Choroid plexus epithelial cell (primary cell): ENCODE measurements at regions not wholly inside any gene's neighbourhood (a gene's known extent, or its start where the extent isn't known, plus 50 kb on each side); places are given as distances from the start of the nearest gene placed in this dataset.
A peak's percentile ranks its signal among the peaks of the same experiment; 100 is the strongest.

Experiments used
- DNase-seq: peaks from one replicate; pipeline ENCODE4 v3.0.0-alpha.2; 2010; ENCODE audit warnings: low read depth
- H3K4me3 ChIP-seq: 2 replicates; pipeline ENCODE4 v1.5.1; 2011; ENCODE audit warnings: low read depth, mild to moderate bottlenecking, control low read depth, low read length, moderate library complexity
- TF ChIP-seq, protein P1 (sequence below): conservative IDR thresholded peaks from 2 replicates; pipeline ENCODE4 v1.5.1; 2011; ENCODE audit warnings: low read depth, mild to moderate bottlenecking, control low read depth, inconsistent platforms, low read length, moderate library complexity

DNA sequence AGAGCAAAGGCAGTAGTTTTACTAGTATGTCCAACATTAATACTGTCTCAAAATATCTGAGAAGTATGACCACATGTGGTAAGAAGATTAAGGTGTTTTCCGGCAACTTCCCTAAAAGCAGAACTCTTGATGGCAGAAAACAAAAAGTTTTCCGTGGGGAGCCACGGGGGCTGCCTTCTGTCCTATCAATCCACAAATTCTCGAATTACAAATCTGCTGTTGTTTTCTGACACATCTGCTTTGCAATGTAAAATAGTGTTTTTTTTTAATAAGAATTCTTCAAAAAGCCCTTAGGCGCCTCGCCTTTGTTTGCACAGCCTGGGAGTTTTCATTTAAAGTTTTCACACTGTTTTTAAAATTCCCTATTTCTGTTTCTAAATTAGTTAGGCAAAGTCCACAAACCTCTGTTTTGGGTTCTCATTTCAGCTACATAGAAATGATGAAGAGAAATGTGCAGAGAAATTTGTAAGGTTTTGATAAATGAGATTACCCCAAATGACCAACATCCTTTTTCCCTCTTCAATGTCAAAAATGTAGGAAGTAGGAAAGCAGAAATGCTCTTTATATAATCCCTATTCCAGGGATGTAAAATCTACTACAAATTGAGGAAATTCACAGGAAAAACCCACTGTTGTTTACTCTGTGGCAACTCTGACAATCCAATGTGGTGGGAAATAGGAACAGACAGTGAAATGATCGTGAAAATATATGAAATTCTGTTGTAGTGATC lies 385.8 kb downstream of the ZEB2 start:
- TF ChIP-seq, protein P1, sequence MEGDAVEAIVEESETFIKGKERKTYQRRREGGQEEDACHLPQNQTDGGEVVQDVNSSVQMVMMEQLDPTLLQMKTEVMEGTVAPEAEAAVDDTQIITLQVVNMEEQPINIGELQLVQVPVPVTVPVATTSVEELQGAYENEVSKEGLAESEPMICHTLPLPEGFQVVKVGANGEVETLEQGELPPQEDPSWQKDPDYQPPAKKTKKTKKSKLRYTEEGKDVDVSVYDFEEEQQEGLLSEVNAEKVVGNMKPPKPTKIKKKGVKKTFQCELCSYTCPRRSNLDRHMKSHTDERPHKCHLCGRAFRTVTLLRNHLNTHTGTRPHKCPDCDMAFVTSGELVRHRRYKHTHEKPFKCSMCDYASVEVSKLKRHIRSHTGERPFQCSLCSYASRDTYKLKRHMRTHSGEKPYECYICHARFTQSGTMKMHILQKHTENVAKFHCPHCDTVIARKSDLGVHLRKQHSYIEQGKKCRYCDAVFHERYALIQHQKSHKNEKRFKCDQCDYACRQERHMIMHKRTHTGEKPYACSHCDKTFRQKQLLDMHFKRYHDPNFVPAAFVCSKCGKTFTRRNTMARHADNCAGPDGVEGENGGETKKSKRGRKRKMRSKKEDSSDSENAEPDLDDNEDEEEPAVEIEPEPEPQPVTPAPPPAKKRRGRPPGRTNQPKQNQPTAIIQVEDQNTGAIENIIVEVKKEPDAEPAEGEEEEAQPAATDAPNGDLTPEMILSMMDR: no peak
- H3K4me3 ChIP-seq: no peak overlapping the region
- no peak for DNase-seq

DNA sequence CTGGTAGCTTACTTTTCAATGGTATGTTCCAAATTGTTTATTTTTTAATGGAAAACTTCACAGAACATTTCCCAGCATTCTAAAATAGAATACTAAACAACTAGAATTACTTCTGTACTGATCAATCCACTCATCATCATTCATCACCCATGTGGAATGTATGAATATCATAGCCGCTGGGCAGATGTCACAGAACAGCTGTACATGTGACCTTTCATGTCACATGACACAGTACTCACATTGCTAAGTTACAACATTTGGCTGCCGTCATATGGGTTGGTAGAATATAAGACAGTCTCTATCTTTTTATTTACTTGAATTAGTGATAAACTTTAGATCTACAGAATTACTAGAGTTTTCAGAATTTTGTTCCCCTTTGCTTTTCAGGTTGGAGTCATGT lies 387.6 kb downstream of the ZEB2 start:
- DNase-seq: peak; percentile 95
- no peak overlapping the region for H3K4me3 ChIP-seq
- TF ChIP-seq, protein P1: no peak

DNA sequence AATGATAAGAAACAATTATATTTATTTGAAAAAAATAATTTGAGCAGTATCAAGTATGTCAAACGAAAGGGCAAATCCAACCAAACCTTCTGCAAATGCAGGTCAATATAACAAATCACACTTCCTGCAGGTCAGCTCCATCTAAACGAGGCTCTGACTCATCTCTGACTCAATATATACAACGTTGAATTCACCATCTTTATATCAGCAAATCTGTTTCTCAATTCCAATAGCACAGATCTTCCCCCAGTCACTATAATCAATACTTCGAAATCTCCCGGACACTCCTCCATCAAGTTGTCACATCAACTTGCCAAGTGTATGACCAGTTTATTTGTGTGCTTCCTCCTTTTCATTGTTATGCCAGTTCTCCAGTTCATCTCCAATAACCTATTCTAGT lies 388.9 kb downstream of the ZEB2 start:
- peak; percentile 53 for DNase-seq
- H3K4me3 ChIP-seq: no peak overlapping the region
- TF ChIP-seq, protein P1: no peak

DNA sequence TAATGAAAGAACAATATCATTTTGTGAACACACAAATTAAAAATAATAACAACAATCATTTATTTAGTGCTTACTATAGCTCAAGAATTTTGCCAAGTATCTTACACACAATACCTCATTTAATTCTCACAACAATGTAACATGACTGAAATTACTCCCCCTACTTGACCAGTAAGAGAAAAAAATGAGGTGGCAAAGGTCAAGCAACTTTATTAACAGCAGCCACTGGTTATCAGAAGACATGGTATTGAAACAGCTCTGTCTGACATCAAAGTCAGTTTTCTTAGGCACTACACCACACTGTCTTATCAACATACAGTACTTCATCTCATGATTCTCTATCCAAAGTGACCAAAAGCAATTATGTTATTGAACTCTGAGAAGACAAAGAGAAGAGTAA lies 389.4 kb downstream of the ZEB2 start:
- H3K4me3 ChIP-seq: no peak overlapping the region
- TF ChIP-seq, protein P1: no peak
- DNase-seq: no peak

DNA sequence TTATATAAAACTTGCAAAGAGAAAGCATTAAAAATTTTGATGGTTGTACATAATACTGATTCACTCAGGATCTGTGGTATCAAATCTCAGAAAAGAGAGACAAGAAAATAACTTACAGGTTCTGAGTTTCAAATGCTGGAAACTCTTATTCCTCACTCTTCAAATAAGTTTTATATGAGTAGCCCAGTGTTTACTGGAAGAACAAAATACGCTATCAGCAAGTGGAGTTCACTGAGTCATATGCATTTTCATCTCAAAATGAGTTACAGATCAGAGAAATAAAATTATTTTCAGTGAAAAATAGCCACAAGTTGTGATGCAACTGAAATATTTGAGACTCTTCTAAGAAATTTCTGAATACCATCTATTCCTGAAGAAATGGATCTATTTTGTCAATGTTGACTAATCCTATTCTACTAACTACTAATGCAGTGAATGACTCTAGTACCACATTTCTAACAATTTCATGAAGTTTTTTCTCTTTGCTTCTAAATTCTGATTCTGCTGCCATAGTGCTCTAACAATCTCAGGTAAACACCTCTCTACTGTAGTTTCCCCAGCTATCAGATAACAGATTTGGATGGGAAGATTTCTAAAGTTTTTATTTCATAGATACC lies 391.7 kb downstream of the ZEB2 start:
- DNase-seq: no peak
- TF ChIP-seq, protein P1: no peak

DNA sequence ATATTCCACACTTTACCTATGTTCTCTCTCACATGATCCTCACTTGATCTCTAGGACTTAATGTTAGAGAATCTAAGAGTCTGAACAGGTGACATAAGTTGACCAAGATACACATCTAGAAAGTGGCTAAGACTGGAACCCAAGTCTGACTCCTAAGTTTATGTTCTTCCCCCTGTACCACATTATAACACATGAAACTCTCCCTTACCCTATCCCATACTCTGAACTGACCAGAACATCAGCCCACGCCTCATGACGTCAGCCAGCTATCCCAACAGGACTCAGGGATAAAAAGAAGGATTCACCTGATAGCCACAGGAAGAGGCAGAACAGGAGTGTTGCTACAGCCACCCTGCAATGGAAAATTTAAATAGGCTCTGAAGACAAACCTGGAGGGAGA lies 392.2 kb downstream of the ZEB2 start:
- no peak for DNase-seq
- TF ChIP-seq, protein P1: no peak
- H3K4me3 ChIP-seq: no peak overlapping the region

More for the DNA sequence above, 391.7 kb downstream of the ZEB2 start:
- H3K4me3 ChIP-seq: no peak overlapping the region

DNA sequence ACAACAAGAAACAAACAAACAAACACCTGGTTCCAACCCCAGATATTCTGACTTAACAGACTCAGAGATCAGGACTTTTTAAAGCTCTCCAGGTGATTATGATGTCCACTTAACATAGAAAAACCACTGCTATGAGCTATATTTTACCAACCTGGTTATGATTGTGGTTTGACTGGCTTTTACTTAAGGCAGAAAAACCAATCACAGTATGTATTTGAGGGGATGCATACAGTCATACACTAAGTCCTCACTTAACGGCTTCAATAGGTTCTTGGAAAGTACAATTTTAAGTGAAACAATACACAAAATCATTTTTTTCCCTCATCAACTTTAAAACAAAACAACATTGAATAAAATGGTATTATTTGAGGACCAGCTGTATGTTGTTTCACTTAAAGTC lies 393.6 kb downstream of the ZEB2 start:
- no peak overlapping the region for H3K4me3 ChIP-seq
- TF ChIP-seq, protein P1: no peak
- no peak for DNase-seq
